ENCODE measurements at regions not wholly inside any gene's neighbourhood (a gene's known extent, or its start where the extent isn't known, plus 50 kb on each side); places are given as distances from the start of the nearest gene placed in this dataset.
A peak's percentile ranks its signal among the peaks of the same experiment; 100 is the strongest.

- DNase-seq (ENCODE audit: low spot score): no peak
- no peak for TF ChIP-seq CTCF (IDR thresholded peaks at IDR 0.05; ENCODE audit: extremely low read depth, insufficient read depth, missing control alignments)
- in situ Hi-C loops (cut with MboI; ENCODE audit: low pct_unique_long_range_greater_than_20kb, low sequenced_read_pairs, unreplicated experiment): no loop called here
Observed at GRCh38 chr4:86536151-86536550, 58.0 kb upstream of the PTPN13 start.

GRCh38 chr4:86542319-86543027 lies 51.6 kb upstream of the PTPN13 start:
- no peak for TF ChIP-seq CTCF (IDR thresholded peaks at IDR 0.05; ENCODE audit: extremely low read depth, insufficient read depth, missing control alignments)
- DNase-seq (ENCODE audit: low spot score): no peak
- in situ Hi-C loops (cut with MboI; ENCODE audit: low pct_unique_long_range_greater_than_20kb, low sequenced_read_pairs, unreplicated experiment): no loop called here

GRCh38 chr4:86543080-86543479 lies 51.0 kb upstream of the PTPN13 start:
- in situ Hi-C loops (cut with MboI; ENCODE audit: low pct_unique_long_range_greater_than_20kb, low sequenced_read_pairs, unreplicated experiment): no loop called here
- no peak for DNase-seq (ENCODE audit: low spot score)
- no peak for TF ChIP-seq CTCF (IDR thresholded peaks at IDR 0.05; ENCODE audit: extremely low read depth, insufficient read depth, missing control alignments)

- no peak for DNase-seq (ENCODE audit: low spot score)
- in situ Hi-C loops (cut with MboI; ENCODE audit: low pct_unique_long_range_greater_than_20kb, low sequenced_read_pairs, unreplicated experiment): no loop called here
- TF ChIP-seq CTCF (IDR thresholded peaks at IDR 0.05; ENCODE audit: extremely low read depth, insufficient read depth, missing control alignments): no peak
Observed at GRCh38 chr4:86543560-86544309, 50.4 kb upstream of the PTPN13 start.

GRCh38 chr4:86544310-86544966 lies 49.7 kb upstream of the PTPN13 start:
- in situ Hi-C loops (cut with MboI; ENCODE audit: low pct_unique_long_range_greater_than_20kb, low sequenced_read_pairs, unreplicated experiment): no loop called here
- TF ChIP-seq CTCF (IDR thresholded peaks at IDR 0.05; ENCODE audit: extremely low read depth, insufficient read depth, missing control alignments): no peak

More at GRCh38 chr4:86544310-86544966, 49.7 kb upstream of the PTPN13 start:
- DNase-seq (ENCODE audit: low spot score): peak; percentile 43

Data from GM13977 (cell line).